ENCODE measurements at regions not wholly inside any gene's neighbourhood (a gene's known extent, or its start where the extent isn't known, plus 50 kb on each side); places are given as distances from the start of the nearest gene placed in this dataset.

DNA sequence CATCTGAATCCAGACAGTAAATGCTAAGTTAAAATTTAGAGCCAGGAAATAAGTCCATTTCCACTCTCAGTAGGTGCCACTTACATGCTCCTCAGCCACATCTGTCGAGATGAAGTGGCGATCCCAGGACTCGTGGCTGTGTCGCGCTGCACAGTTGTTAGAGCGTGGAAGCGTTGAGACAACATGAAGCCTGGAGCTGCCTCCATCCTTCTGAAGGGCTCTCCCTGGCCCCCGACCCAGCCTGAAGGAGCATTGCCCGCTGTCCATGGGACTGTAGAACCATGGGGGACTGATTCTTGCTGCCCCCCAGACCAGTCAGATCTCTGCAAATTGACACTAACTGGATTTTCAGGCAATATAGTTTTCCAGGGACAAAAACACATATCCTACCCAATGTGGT lies 58.9 kb downstream of the IRX1 start:
- DNase-seq = no peak

DNA sequence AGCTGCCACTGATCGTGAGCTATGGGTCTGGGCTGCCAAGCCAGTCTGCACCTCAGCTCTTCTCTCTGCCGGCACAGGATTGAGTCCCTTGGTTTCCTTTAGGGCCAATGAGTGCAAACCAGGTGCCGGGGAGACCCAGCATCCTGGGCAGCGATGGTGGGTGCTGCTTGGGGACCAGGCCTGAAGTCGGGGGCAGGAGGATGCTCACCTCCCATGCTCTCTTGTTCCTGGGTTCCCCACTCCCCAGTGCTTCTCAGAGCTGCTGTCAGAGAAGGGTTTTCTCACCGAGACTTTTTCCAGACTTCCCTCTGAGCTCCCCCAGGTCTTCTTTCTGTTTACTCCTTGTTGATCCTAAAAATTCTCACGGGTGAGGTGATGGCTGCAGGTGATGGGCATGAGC lies 61.2 kb downstream of the IRX1 start:
- DNase-seq = no peak

DNA sequence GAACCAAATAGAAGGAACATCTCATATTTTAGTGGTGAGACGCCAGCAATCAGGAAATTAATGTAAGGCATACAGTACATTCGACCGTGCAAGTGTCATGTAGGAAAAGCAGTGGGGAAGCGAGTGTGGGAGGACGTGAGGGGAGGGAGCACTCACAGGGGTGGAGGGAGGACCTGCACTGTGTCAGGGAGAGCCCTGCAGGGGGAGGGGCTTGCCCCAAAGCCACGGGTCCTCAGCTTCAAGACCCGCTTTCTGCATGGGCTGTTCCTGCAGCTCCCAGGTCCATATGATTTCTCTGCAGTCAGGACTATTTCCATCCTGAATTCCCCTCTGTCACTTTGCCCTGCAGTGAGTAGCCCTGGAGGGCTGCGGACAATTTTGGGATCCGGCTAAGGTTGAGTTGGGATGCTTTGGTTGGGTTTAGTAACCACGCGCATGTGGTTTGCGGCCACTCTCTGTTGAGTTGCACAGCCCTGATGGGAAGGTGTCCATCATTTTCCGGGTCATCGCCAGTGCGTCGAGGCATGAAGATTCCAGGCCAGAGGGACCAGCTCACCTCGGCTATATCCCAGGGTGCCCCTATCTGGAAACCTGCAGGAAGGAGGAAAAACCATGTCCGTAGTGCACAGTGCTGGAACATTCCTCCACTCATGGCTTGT lies 61.9 kb downstream of the IRX1 start:
- no peak for DNase-seq

DNA sequence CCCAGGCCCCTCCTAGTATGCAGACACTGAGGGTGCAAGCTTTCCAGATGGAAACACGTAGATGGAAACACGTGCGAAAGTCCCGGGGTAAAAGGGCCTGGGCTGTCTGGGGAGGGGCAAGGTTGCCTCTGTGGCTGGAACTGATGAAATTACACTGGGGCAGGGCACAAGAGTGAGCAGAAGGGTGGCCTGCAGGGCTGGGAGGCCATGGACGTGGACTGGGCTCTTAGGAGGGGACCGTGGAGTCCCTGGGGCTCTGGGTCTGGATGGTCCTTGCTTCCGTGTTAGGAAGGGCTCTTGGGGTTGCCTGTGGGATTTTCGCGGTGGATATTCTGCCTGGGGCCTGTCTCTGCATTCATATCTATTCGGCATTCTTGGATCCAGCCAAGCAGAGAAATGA lies 63.3 kb downstream of the IRX1 start:
- no peak for DNase-seq

DNA sequence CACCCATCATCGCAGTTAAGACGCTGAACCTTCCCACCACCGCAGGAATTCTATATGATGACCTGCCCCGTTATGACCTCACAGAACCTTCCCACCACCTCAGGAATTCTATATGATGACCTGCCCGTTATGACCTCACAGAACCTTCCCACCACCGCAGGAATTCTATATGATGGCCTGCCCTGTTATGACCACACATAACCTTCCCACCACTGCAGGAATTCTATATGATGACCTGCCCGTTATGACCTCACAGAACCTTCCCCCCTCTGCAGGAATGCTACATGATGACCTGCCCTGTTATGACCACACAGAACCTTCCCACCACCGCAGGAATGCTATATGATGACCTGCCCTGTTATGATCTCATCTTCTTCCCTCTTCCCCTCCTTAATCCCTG lies 64.3 kb downstream of the IRX1 start:
- DNase-seq = no peak

DNA sequence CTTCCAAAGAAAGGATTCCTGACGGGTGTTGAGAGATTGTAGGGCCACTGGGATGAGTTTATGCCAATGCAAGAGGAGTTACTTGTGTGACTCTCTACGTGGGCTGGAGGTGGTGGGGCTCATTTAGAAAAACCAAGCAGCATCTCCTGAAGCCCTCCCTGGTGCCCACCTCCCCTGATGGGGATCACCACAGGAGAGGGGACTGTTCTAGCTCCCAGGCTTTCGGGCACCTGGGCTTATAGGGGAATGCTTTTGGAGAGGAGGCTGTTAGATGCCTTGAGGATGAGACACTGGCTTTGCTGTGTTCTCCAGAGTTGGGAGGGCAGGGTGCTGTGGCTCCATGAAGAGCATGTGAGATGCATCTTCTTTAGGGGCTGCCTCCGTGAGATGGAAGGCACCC lies 65.0 kb downstream of the IRX1 start:
- DNase-seq = no peak

DNA sequence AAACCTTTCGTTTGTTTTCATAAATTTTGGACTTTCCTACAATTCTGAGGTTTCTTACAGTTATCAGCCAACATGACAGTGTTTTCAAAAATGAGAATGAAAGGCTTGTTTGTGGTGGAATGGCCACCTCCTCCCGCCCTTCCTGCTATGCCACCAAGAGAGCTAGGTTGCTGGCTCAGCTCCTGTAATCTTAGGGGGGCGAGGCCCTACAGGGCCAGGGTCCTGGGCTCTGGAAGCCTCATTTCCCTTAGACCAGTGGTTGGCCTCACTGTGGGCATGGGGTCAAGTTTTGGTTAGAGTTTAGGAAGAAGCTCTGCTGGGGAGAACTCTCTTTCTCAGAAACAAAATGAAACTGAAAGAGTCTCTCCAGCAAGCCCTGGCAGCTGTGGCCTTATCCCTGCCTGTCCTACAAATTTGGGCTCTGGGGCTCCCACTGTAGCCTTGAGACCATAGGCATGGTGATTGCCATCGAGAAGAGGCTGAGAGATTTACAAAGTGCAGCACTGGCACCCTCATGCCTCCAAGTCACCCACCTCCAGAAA lies 66.2 kb downstream of the IRX1 start:
- DNase-seq = no peak

DNA sequence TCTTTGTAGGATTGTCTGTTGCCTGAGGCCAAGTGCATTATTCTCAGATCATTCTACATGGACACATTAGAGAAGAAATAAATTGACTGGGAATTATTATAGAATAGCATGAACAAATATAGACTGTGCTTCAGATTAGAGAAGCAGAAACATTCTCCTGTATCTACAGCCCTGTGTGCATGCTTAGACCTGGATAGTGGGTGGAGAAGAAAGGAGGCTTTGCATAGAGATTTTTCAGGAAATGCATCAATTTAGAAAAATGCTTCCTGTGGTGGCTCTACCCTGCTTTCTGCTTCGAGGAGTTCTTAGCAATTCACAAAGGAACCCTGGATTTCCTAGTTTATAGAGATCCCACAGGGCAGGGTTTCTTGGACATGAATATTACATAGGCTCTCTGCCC lies 66.7 kb downstream of the IRX1 start:
- DNase-seq = no peak

DNA sequence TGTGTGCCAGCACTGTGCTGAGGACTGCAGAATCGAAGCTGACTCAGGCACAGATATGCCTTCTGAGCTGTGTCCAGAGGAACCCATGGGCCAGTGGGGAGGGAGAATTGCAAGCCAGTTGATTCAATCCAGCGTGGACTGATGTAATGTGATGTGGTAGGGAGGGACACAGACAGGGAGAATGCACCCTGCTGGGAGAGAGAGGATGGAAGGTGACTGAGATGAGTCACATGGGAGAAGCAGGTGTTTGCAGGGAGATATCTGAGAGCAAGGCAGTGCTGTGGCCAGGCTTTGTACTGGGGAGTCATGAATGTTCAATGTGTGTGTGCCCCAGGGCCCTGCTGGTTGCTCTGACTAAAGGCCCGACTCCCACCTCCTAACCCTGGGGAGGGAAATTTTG lies 75.7 kb downstream of the IRX1 start:
- DNase-seq = no peak

DNA sequence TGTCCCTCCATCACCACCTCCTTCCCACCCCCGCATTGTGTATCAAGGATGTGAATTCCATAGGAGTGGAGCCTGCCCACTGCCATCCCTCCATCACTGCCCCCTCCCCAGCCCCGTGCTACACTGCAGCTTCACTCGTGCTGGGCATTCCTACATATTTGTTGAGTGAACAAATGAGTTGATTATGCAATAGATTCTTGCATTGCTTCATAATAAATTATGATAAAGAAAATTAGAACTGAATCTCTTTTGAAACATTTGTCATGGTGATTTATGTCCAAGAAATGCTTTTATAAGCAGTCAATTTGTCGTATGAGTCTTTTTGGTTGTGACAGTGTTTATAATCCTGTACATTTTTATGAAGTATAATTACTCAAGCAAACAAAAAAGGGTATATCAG lies 83.2 kb downstream of the IRX1 start:
- no peak for DNase-seq

- DNase-seq = no peak
These were observed 85.2 kb downstream of the IRX1 start for GRCh38 chr5:3680821-3681220.

DNA sequence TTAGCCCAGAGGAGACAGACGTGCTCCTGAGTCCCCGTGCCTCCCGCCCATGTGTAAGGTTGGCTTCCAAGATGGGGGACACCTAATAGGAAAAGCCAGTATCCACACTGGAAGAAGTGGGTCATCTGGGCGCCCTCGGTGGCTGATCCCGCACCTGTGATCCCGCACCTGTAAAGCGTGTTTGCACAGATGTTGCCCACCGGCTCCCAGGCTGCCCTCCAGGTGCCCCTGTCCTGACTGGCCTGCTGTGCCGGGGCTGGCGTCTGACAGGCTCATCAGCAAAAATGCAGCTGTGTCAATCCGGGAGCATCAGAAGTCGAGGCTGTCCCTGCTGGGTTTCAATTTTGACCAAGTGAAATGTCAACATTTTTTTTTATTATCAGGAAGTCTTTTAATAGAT lies 88.5 kb downstream of the IRX1 start:
- no peak for DNase-seq

DNA sequence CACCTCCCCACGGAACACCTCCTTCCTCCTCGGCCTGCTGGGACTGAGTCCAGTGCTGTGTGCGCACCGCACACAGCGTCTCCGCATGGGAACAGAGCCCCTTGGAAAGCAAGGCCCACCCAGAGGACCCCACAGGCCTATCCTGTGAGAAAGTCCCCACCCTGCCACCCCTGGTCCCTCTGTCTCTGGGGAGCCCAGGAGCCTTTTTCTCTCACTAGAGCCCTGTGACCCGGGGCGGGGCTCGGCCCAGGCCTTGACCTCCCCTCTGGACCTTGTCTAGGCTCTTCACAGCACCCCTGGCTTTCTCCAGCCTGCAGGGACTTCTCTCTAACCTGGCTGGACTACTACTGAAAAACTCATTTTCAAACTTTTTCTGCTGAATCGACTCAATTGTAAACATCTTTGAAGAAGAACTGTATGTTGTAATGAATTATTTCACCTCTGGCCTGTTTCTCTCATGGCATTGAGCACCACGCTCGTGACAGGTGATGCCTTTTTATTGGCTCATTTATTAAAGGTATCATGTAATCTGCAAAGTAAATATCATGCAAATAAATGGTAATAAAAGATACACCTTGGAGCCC lies 89.2 kb downstream of the IRX1 start:
- no peak for DNase-seq

GRCh38 chr5:3694819-3695218 lies 99.2 kb downstream of the IRX1 start:
- DNase-seq = no peak

- no peak for DNase-seq
These were observed 100.2 kb downstream of the IRX1 start for GRCh38 chr5:3695818-3696217.

GRCh38 chr5:3698412-3698811 lies 102.8 kb downstream of the IRX1 start:
- DNase-seq = no peak

DNA sequence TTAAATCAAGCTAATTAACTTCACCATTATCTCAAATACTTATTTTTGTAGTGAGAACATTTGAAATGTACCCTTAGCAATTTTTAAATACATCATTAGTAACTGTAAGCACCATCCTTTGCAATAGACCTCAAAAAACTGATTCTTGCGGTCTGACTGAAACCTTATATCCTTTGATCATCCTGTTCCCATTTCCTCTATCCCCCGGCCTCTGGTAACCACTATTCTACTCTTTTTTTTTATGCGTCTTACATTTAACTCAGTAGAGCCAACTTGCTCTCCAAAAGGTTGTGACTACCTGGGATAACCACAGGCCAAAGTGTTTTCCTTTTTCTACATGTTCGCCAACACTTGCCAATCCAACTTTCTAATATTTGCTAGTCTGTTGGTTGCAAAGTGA lies 106.1 kb downstream of the IRX1 start:
- no peak for DNase-seq

GRCh38 chr5:3704661-3705060 lies 109.0 kb downstream of the IRX1 start:
- DNase-seq = no peak

- DNase-seq = no peak
These were observed 113.6 kb downstream of the IRX1 start for GRCh38 chr5:3709068-3709716.

DNA sequence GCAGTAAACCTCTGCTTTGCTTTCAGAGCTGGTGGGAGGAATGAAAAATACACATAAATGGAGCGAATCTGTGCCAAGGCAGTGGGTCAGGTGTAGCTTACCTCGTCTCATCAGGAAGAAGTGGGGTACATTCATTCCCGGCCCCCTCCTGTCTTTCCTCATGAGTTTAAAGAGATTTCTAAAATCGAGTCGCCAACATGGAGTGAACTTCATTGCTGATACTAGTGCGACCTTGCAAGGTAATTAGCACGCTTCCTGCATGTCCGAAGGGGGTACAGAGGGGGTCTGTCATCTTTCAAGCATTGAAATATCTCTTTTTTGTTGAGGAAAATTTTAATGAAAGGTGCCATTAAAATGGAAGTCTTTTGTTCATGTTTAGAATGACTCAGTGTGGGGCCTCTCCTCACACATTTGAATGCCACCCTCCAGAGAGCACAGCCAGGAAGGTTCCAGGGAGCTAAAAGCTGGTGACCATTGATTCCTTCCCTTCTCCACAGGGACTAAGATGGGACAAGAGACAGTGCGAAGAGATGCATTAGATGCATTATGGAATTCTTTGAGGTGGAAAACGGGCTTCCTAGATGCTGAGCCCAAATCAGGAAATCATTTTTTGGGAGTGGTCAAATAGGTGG lies 114.2 kb downstream of the IRX1 start:
- no peak for DNase-seq

DNA sequence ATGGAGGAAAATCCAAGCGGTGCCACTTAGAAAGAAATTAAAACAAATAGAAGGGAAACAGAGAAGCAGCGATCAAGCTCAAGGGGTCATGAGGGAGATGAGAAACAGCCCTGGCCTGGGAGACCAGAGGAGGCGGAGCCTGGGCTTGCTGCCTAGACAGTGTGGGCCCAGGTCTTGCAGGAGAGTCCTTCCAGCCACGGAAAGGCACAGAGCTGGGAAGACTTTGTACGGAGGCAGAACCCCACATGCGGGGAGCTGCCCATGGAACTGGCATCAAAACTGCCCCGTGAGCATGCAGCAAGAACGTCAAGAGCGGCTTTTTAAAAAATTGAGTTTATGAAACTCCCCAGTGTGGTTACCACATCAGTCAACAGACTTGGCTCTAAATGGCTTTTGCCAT lies 119.4 kb downstream of the IRX1 start:
- DNase-seq = no peak

DNA sequence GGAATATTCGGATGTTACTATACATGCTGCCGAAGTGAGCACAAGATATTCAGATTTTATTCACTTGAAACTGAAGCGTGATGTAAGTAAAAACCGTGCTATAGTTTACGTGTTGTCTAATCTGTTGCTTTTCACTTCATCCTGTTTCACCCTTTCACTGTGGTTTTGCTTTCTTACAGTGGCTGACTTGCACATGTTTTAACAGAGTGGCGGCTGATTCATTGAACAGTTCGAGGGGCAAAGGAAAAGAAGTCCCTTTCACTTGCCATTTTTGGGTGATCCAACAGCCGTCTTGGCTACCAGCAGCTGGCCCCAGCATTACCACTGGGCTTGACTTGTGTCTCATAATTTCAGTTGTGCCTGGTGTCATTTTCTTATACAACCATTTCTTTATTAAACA lies 134.0 kb downstream of the IRX1 start:
- no peak for DNase-seq

GRCh38 chr5:3734632-3735031 lies 139.0 kb downstream of the IRX1 start:
- DNase-seq = no peak

DNA sequence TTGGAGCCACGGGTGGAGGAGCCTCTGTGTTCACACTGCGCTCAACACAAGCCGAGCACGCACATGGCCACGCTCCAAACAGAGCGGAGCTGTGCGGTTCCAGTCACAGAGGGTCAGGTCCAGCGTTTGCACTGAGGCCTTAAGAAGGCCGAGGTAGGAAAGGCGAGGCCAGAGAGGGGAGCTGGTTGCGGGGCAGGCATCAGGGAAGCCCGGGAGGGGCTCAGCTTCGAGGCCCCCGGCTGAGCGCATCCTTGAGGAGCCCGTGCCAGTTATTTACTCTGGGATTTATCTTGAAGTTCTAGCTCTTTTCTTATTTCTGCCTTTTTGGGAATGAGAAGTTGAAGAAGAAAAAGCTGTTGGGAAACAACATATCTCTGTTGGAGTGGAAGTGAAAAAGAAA lies 140.8 kb downstream of the IRX1 start:
- no peak for DNase-seq
